ENCODE measurements at regions not wholly inside any gene's neighbourhood (a gene's known extent, or its start where the extent isn't known, plus 50 kb on each side); places are given as distances from the start of the nearest gene placed in this dataset.
"Not testable (repeated sequence)": the region's sequence is repeated elsewhere in the genome, so short reads cannot be mapped to it uniquely, and the experiment has no call there.

- TF ChIP-seq POLR2A (IDR thresholded peaks at IDR 0.05) (no peak), POLR2AphosphoS5 (IDR thresholded peaks at IDR 0.05) (no peak), CTCF (IDR thresholded peaks at IDR 0.05) (no peak)
- intact Hi-C loops (cut with DNase I): no loop called here
- Histone ChIP-seq H3K4me3 (no peak overlapping the region), H3K27ac (no peak overlapping the region), H3K9me3 (no peaks in the 10 kb centered on the region), H3K27me3 (replicated peaks; ENCODE audit: insufficient read depth) (no peaks in the 10 kb centered on the region), H3K36me3 (no peaks in the 10 kb centered on the region), H3K4me1 (replicated peaks) (no peaks in the 10 kb centered on the region)
- DNase-seq (ENCODE audit: low spot score): no peak
- WGBS: 81% methylated on average over 2 of the region's 2 CpGs
Observed at GRCh38 chr7:46912692-46913091, 669.2 kb downstream of the TNS3 start.

- TF ChIP-seq CTCF (IDR thresholded peaks at IDR 0.05) (no peak), POLR2A (IDR thresholded peaks at IDR 0.05) (no peak), POLR2AphosphoS5 (IDR thresholded peaks at IDR 0.05) (no peak)
- Histone ChIP-seq H3K4me1 (replicated peaks) (no peaks in the 10 kb centered on the region), H3K36me3 (no peaks in the 10 kb centered on the region), H3K9me3 (no peaks in the 10 kb centered on the region), H3K4me3 (no peak overlapping the region), H3K27me3 (replicated peaks; ENCODE audit: insufficient read depth) (no peaks in the 10 kb centered on the region), H3K27ac (no peak overlapping the region)
- intact Hi-C loops (cut with DNase I): no loop called here
- no peak for DNase-seq (ENCODE audit: low spot score)
- WGBS: 80% methylated on average over 7 of the region's 7 CpGs
Observed at GRCh38 chr7:46909601-46910051, 672.3 kb downstream of the TNS3 start.

- no peaks in the 10 kb centered on the region for H3K9me3 ChIP-seq
- H3K27me3 ChIP-seq (replicated peaks; ENCODE audit: insufficient read depth): no peaks in the 10 kb centered on the region
- H3K36me3 ChIP-seq: no peaks in the 10 kb centered on the region
- WGBS: 12% methylated on average over 1 of the region's 1 CpG
- no peak for TF ChIP-seq POLR2AphosphoS5 (IDR thresholded peaks at IDR 0.05)
- TF ChIP-seq CTCF (IDR thresholded peaks at IDR 0.05): no peak
- no peak for TF ChIP-seq POLR2A (IDR thresholded peaks at IDR 0.05)
- DNase-seq (ENCODE audit: low spot score): no peak
- intact Hi-C loops (cut with DNase I): no loop called here
- H3K27ac ChIP-seq: no peak overlapping the region
- no peak overlapping the region for H3K4me3 ChIP-seq
- H3K4me1 ChIP-seq (replicated peaks): no peaks in the 10 kb centered on the region
Observed at GRCh38 chr7:46908770-46909169, 673.1 kb downstream of the TNS3 start.

- intact Hi-C loops (cut with DNase I): not testable (repeated sequence)
Observed at GRCh38 chr7:46904523-46904922, 677.4 kb downstream of the TNS3 start.

GRCh38 chr7:46902463-46902862 is 679.4 kb downstream of the TNS3 start:
- DNase-seq (ENCODE audit: low spot score): no peak
- WGBS: 43% methylated on average over 2 of the region's 2 CpGs
- Histone ChIP-seq H3K4me1 (replicated peaks) (peaks cover 5% of the 10 kb centered on the region), H3K4me3 (no peak overlapping the region), H3K36me3 (no peaks in the 10 kb centered on the region), H3K27me3 (replicated peaks; ENCODE audit: insufficient read depth) (no peaks in the 10 kb centered on the region), H3K27ac (no peak overlapping the region), H3K9me3 (no peaks in the 10 kb centered on the region)
- intact Hi-C loops (cut with DNase I): no loop called here
- TF ChIP-seq POLR2A (IDR thresholded peaks at IDR 0.05) (no peak), POLR2AphosphoS5 (IDR thresholded peaks at IDR 0.05) (no peak), CTCF (IDR thresholded peaks at IDR 0.05) (no peak)

More at GRCh38 chr7:46904523-46904922, 677.4 kb downstream of the TNS3 start:
- H3K4me3 ChIP-seq; H3K27me3 ChIP-seq (replicated peaks; ENCODE audit: insufficient read depth); H3K4me1 ChIP-seq (replicated peaks); H3K36me3 ChIP-seq; H3K9me3 ChIP-seq; H3K27ac ChIP-seq; DNase-seq (ENCODE audit: low spot score): not testable (repeated sequence)
- WGBS: 90% methylated on average over 1 of the region's 1 CpG
